ENCODE measurements at regions not wholly inside any gene's neighbourhood (a gene's known extent, or its start where the extent isn't known, plus 50 kb on each side); places are given as distances from the start of the nearest gene placed in this dataset.

GRCh38 chr4:133596459-133596858 lies 447.4 kb downstream of the PCDH10 start:
- no peaks in the 10 kb centered on the region for H3K27me3 ChIP-seq (ENCODE audit: insufficient read depth, low read length)
- no peak overlapping the region for H2BK12ac ChIP-seq (ENCODE audit: insufficient read length, low read depth, low read length)
- no peak overlapping the region for H3K9ac ChIP-seq (ENCODE audit: extremely low read depth, insufficient read length, low read length)
- no peak overlapping the region for H3K56ac ChIP-seq (ENCODE audit: insufficient read length, low read depth, low read length)
- Mint-ChIP-seq H3K36me3 (ENCODE audit: insufficient read depth in 1 of 3, low read depth in 3 of 3) (peaks cover 0 to 9% (median 4%) of the 10 kb centered on the region in 3 experiments; a peak in 5 of 7 replicates), H3K27ac (peak overlapping the region; percentile 72 to 82 (median 77); a peak in 5 of 7 replicates), H3K9me3 (no peaks in the 10 kb centered on the region; a peak in 1 of 5 replicates), H3K4me3 (no peak overlapping the region), H3K4me1 (peaks cover 43 to 52% of the 10 kb centered on the region in 2 experiments), H3K27me3 (ENCODE audit: low read depth) (no peaks in the 10 kb centered on the region; the same call in 1 of the 2 replicates)
- no peaks in the 10 kb centered on the region for H3K79me2 ChIP-seq (ENCODE audit: insufficient read depth, low read length)
- H4K5ac ChIP-seq (ENCODE audit: insufficient read length, low read depth, low read length), result no peak overlapping the region
- no peak overlapping the region for H2BK120ac ChIP-seq (ENCODE audit: low read depth, low read length, poor library complexity, severe bottlenecking)
- no peak overlapping the region for H3T11ph ChIP-seq (ENCODE audit: low read length)
- no peak overlapping the region for H2BK15ac ChIP-seq (ENCODE audit: low read depth, low read length)
- no CpG with 5 or more reads among the region's 3 CpGs for WGBS (ENCODE audit: extremely low coverage, insufficient read length, low lambda C conversion rate)
- no peak overlapping the region for H3K4me2 ChIP-seq (ENCODE audit: insufficient read depth, insufficient read length, low read length)
- DNase-seq, result peak; percentile 54
- H2AK5ac ChIP-seq (ENCODE audit: insufficient read length, low read length), result no peak overlapping the region
- no peak overlapping the region for H2BK5ac ChIP-seq (ENCODE audit: insufficient read length, low read length)
- H2BK20ac ChIP-seq (ENCODE audit: low read depth, low read length, poor library complexity, severe bottlenecking), result no peak overlapping the region
- H3K4ac ChIP-seq (ENCODE audit: low read depth, low read length), result no peak overlapping the region
- H2AFZ ChIP-seq (ENCODE audit: low read length), result no peak overlapping the region
- peaks cover 5% of the 10 kb centered on the region; the same call in 1 of the 2 replicates for H3K4me1 ChIP-seq (ENCODE audit: insufficient read depth, low read length)
- TF ChIP-seq, protein P1, sequence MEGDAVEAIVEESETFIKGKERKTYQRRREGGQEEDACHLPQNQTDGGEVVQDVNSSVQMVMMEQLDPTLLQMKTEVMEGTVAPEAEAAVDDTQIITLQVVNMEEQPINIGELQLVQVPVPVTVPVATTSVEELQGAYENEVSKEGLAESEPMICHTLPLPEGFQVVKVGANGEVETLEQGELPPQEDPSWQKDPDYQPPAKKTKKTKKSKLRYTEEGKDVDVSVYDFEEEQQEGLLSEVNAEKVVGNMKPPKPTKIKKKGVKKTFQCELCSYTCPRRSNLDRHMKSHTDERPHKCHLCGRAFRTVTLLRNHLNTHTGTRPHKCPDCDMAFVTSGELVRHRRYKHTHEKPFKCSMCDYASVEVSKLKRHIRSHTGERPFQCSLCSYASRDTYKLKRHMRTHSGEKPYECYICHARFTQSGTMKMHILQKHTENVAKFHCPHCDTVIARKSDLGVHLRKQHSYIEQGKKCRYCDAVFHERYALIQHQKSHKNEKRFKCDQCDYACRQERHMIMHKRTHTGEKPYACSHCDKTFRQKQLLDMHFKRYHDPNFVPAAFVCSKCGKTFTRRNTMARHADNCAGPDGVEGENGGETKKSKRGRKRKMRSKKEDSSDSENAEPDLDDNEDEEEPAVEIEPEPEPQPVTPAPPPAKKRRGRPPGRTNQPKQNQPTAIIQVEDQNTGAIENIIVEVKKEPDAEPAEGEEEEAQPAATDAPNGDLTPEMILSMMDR (conservative IDR thresholded peaks at IDR 0.05), result peak; percentile 13; the same call in 2 of the 3 replicates
- H3K18ac ChIP-seq (ENCODE audit: insufficient read length, low read depth, low read length), result no peak overlapping the region
- no peak overlapping the region for H4K8ac ChIP-seq (replicated peaks; ENCODE audit: insufficient read length, low read depth, low read length)
- no peak overlapping the region for H3K23ac ChIP-seq (ENCODE audit: insufficient read length, low read depth, low read length)
- H3K14ac ChIP-seq (ENCODE audit: insufficient read depth, low read length), result no peak overlapping the region
- no peaks in the 10 kb centered on the region for H4K20me1 ChIP-seq (ENCODE audit: control insufficient read depth, insufficient read depth, insufficient read length)
- H3K23me2 ChIP-seq (ENCODE audit: insufficient read length, low read depth, low read length, poor library complexity, severe bottlenecking), result no peaks in the 10 kb centered on the region
- no peaks in the 10 kb centered on the region for H3K9me3 ChIP-seq (ENCODE audit: control insufficient read depth, low read depth, low read length)
- no peak overlapping the region for H3K27ac ChIP-seq (ENCODE audit: insufficient read length, low read depth, low read length)
- no peak overlapping the region for H4K91ac ChIP-seq (ENCODE audit: insufficient read length, low read depth, low read length)
- no peaks in the 10 kb centered on the region for H3K79me1 ChIP-seq (ENCODE audit: insufficient read depth, low read depth, low read length, poor library complexity, severe bottlenecking)

All from H9 (cell line).